T1000 (cell line): ENCODE measurements at regions not wholly inside any gene's neighbourhood (a gene's known extent, or its start where the extent isn't known, plus 50 kb on each side); places are given as distances from the start of the nearest gene placed in this dataset.

Source experiments
- DNase-seq: peaks from one replicate; lab custom pipeline; 2025; ENCODE audit warnings: mixed read lengths; lab: John Stamatoyannopoulos, UW

GRCh38 chr5:40386289-40386688, 293.4 kb upstream of the PTGER4 start:
- no peak for DNase-seq

- no peak for DNase-seq
Observed at GRCh38 chr5:40385544-40385943, 294.2 kb upstream of the PTGER4 start.

GRCh38 chr5:40384782-40385390, 294.8 kb upstream of the PTGER4 start:
- no peak for DNase-seq

DNA sequence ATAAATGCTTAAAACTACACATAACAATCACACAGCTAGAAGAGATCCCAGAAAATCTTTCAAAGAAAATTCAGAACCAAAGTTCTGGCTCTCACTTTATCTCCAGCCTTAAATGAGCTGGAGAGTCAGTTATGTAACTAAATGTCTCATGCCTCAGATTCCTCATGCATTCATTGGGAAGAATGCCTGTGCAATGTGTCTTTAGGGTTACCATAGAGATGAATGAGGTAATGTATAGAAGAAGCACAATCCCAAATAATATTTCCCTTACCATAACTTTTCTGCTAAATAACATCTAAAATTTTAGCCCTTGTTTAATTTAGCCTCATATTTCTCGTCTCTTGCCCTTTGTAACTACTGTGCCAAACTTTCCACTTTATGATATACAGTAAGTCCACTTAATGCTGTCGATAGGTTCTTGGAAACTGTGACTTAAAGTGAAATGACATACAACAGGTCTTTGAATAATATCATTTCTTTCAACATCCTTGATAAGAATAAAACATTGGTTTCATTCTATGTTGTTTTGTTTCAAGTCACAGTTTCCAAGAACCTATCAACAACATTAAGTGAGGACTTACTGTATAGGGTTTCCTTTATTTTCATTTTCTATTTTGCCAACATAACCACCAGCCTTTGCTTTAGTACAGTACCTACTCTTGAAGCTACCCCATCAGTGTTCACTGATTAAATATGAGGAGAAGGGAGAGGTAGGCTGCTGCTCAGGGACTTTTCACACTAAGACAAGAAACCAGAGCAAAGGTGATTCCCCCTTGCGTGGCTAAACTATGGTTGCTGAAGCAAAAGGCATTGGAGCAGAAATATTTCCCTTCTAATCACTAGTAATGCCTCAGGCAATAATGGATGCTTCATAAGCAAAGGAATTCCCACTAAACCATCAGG, 295.7 kb upstream of the PTGER4 start:
- DNase-seq = no peak

DNA sequence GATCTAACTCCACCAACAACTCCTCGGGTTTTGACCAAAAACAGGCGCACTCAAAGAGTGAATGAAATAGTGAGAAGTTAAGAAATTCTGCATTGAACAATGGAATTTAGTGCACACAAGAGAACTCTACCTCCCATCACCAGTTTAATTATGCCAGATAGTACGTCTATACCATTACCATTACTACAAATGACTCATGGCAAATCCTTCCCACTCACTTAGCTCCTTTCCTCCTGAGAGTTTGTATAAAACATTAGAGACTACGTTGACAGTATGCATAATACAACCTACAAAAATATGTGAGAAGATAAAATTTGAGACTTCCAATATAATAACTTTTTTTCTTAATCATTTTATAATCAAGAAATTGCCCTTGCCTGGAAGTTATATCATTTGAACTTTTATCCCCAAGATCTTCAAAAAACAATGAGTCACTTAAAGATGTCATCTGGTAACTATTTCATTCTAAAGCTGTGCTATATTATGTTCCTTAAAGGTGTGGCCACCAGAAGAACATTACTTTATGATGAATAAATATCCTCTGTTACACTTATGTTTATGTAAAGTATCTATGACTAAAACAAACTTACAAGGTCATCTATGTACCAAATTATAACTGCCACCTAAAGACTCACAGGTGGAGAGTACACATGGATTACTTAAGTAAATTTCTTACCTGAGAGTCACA, 297.9 kb upstream of the PTGER4 start:
- DNase-seq = no peak

- DNase-seq = no peak
Observed at GRCh38 chr5:40381016-40381415, 298.7 kb upstream of the PTGER4 start.

DNA sequence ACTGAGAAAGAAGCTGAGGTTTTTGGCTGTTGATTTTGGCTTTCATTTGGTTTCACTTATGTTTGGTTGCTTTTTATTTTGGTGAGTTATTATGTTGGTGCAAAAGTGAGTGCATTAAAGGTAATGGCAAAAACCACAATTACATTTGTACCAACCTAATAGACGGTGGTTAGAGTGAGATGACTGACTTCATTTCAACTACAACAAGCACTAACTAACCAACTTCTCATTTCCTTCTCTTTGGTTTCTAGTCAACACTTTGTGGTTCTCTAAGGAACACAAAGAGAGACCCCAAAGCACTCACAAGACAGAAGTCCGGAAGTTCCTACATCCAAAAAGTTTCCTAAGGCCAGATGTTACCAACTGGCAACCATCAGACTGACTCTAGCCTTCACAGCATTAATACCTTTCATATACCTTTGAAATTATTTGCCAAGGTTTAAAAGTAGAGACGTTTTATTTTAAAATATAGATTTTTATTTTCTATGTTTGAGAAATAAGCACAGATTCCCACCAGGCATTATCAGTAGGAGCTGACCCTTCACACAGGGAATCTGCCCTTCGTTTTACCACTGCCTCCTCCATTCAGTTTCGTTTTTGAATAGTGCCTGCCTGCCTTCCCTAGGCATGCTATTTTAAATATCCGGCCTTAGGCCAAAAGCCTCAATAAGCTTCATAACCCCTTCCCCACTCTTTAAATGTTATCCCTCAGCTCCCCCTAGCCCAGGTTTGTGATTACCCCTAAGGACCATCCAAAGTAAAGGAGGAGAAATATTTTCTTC, 301.1 kb upstream of the PTGER4 start:
- no peak for DNase-seq

- DNase-seq = no peak
Observed at GRCh38 chr5:40376566-40376965, 303.1 kb upstream of the PTGER4 start.

DNA sequence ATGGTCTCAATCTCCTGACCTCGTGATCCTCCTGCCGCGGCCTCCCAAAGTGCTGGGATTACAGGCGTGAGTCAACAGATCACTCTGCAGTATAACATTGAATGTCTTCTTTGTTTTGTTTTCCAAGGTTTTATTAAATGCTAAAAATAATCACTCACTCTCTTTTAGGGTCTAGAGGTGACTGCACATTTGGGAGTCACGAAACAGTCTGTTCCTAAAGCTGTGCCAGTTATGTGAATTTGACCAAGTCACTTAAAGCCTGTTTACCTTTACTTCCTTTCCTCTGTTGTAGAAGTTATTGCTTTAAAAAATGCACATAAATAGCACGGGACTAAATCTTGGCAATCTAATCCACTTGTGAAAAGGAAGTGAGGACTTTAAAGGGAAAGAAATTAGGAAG, 304.9 kb upstream of the PTGER4 start:
- no peak for DNase-seq

DNA sequence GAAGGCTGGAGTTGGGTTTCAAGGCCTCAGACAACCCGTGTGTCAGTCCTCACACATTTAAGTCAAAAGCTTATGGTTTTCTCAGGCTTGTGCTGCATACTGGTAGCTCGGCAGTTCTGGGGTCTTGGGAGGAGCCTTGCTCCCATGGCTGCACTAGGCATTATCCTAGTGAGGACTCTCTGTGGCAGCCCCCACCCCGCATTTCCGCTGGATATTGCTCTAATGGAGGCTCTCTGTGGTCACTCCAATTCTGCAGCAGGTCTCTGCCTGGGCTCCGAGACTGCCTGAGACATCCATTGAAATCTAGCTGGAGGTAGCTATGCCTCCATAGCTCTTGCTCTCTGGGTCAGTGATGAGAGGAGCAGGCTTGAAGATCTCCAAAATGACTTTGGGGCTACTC, 311.5 kb upstream of the PTGER4 start:
- DNase-seq = no peak

GRCh38 chr5:40367255-40367654, 312.5 kb upstream of the PTGER4 start:
- DNase-seq = no peak

DNA sequence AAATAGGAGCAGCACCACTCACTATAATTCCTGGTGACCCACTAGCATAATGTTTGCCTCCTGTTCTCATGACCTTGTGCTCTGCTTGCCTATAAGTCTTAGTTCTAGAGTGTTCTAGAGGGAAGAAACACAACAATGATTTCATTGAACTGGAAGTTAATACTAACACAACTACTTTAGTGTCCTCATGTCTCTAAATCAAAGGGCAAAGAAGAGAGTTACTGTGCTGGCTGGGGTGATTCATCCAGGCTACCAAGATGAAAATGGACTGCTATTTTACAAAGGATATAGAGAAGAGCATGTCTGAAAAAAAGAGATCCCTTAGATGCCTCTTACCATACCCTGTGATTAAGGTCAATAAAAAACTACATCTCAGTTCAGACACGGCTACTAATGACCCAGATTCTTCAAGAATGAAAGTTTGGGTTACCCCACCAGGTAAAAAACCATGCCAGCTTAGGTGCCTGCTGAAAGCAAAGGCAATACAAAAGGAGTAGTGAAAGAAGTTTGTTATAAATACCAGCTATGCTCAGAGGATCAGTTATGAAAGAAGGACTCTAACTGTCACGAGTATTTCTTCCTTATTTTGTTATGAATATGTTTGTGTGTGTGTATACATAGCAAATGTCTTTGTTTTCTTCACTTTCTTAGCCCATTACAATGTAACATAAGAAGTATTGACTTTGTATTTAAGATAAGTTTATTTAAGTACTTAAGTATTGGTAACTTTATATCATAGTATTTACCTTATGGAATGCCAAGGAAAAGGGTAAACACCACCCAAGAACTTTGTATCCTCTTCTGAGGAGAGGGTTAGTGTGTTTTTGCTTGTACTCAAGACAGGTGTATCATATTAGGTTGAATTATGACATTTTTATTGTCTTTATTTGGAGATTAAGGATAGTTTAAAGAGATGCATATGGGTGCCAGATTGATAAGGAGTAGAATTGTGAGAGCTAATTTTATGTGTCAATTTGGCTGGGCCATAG, 314.1 kb upstream of the PTGER4 start:
- no peak for DNase-seq

- no peak for DNase-seq
Observed at GRCh38 chr5:40364441-40364840, 315.3 kb upstream of the PTGER4 start.

GRCh38 chr5:40361378-40361777, 318.3 kb upstream of the PTGER4 start:
- DNase-seq = no peak

DNA sequence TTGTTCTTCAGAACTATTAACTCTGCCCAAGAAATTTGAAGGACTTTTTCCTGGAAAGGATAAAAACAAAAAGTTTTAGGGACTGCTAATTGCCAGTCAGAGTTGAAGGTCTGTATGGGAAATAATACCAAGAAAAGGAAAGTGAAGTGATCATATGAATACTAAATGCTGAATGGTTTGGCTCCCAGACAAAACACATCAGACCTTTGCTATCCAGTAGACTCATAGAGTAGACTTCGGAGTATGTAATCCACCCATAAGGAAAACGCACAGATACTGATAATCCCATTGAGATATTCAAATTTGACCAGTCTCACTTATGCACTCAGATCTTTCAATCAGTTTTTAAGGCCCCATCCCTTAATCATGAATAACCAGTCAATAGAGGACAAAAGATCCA, 319.0 kb upstream of the PTGER4 start:
- no peak for DNase-seq

DNA sequence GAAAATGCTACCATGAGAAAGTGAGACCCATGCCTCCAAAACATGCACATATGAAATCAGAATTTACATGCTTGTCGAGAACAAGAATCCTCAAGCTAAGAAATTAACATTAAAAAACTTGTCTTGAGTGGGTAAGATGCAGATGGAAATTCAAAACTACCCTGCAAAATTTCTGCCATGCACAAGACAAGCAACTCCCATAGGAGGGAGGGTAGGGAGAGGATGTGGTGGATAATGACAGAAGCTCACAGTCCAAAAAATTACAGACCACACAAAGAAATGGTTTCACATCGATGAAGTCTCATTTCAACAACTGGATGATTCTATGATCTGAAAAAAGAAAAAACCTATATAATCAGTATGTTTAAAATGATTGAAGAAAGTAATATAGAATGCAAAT, 319.9 kb upstream of the PTGER4 start:
- no peak for DNase-seq

DNA sequence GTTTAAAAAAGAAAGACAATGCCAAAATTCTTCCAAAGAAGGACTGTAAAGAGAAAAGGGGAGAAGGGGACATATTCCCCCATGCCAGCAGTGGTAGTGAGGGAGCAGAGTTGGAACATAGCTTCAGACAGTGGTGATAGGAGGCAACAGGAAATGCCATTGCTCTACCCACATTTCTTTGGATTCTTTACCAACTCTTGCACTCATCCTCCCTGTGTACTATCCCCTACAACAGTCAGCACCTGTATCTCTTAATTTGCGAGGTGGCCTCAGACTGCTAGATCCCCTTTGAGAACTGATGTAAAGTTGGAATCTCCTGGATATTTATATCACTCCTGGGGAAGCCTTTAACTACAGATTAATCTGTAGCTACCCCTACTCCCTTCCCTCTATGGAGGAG, 320.6 kb upstream of the PTGER4 start:
- no peak for DNase-seq

GRCh38 chr5:40356248-40356647, 323.5 kb upstream of the PTGER4 start:
- DNase-seq = no peak

- DNase-seq = no peak
Observed at GRCh38 chr5:40355846-40356245, 323.9 kb upstream of the PTGER4 start.

GRCh38 chr5:40355181-40355580, 324.5 kb upstream of the PTGER4 start:
- no peak for DNase-seq

DNA sequence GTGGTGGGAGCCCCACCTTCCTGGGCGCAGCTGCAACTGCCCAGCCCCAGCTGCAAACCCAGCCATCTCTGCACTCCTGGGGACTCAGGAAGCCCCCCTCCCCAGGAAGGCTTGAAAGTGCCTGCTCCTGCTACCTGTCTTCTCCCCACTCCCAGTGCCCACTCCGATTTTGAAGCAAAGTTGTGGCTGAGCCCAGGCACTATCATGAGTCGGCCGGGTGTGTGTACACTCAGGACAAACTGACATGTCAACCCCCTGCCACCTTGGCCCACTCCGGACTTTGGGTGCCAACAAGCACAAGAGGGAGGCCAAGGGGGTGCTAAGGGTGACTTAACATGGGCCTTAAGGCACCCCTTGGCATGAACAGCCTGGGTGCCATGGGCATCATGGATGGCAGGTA, 325.5 kb upstream of the PTGER4 start:
- DNase-seq = no peak
